Astrocyte of the cerebellum (primary cell): ENCODE measurements at regions not wholly inside any gene's neighbourhood (a gene's known extent, or its start where the extent isn't known, plus 50 kb on each side); places are given as distances from the start of the nearest gene placed in this dataset.
"Not testable (repeated sequence)": the region's sequence is repeated elsewhere in the genome, so short reads cannot be mapped to it uniquely, and the experiment has no call there.

Experiments
- DNase-seq: peaks from one replicate; pipeline ENCODE4 v3.0.0-alpha.2; 2011; ENCODE audit warnings: low read depth
- H3K4me3 ChIP-seq: 2 replicates; pipeline ENCODE4 v1.5.1; 2011; ENCODE audit warnings: mild to moderate bottlenecking, low read depth, low read length, moderate library complexity
- CTCF ChIP-seq: IDR thresholded peaks from 2 replicates; pipeline ENCODE4 v1.5.1; 2012; ENCODE audit warnings: low read length, low read depth, moderate library complexity, mild to moderate bottlenecking; ENCODE audit errors: missing control alignments
- in situ Hi-C: cut with HindIII; loops from 2 replicates; pipeline ENCODE4 v1.10.0; 2017; ENCODE audit warnings: low sequenced_read_pairs

- H3K4me3 ChIP-seq, result no peak overlapping the region
- no peak for DNase-seq
- in situ Hi-C loops, result no loop called here
- no peak for TF ChIP-seq CTCF
Measured at GRCh38 chr15:84398763-84399701, 163.5 kb downstream of the GOLGA6L4 start.

DNA sequence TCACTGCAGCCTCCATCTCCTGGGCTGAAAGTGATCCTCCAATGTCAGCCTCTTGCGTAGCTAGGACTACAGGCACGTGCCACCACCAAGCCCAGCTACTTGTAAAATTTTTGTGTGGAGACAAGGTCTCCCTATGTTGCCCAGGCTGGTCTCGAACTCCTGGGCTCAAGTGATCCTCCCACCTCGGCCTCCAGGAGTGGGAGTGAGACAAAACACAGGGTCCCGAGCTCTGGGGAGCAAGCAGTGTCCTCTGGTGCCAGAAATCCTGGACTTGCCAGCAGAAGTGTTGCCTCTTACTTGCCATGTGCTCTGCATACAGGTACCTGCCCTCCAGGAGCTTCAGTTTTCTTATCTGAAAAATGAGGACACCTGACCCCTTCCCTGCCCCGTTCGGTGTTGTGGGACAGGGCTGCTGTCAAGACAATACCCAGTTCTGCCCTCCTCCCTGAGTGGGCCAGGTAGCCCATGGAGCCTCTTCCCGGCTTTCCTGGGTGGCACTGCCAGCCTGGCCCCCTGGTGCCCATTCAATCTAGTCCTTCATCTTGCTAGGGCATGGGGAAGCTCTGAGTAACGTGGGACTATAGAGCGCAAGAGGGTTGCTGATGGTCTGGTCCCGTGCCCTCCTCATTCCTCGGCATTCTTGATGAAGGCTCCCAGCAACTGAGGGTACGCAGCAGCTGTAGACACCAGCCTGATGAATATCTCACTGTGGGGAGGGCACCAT, 164.6 kb downstream of the GOLGA6L4 start:
- no peak for TF ChIP-seq CTCF
- no peak overlapping the region for H3K4me3 ChIP-seq
- no peak for DNase-seq
- in situ Hi-C loops, result no loop called here

DNA sequence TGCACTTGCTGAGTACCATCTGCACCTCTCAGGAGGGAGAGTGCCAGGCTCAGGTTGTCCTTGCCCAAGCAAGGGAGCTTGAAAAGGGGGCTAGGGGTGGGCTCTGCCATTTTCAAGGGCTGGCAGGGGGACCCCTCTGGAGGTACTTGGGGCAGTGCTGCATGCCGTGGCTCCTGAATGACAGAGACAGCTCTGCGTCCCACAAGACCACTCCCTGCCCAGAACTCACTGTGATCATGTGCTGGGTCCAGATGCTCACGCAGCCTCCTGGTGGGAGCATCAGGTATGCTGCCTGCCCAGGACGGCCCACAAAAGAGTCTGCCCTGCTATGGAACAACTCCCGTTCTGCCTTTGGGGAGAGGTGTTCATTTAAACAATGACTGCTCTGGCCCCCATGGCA, 165.2 kb downstream of the GOLGA6L4 start:
- no peak for TF ChIP-seq CTCF
- H3K4me3 ChIP-seq, result no peak overlapping the region
- no peak for DNase-seq
- in situ Hi-C loops, result no loop called here

- in situ Hi-C loops, DNase-seq: not testable (repeated sequence)
Measured at GRCh38 chr15:84401461-84401860, 165.9 kb downstream of the GOLGA6L4 start.

GRCh38 chr15:84401891-84402840, 166.6 kb downstream of the GOLGA6L4 start:
- DNase-seq, in situ Hi-C loops: not testable (repeated sequence)

More at GRCh38 chr15:84401461-84401860, 165.9 kb downstream of the GOLGA6L4 start:
- not testable (repeated sequence) for H3K4me3 ChIP-seq

DNA sequence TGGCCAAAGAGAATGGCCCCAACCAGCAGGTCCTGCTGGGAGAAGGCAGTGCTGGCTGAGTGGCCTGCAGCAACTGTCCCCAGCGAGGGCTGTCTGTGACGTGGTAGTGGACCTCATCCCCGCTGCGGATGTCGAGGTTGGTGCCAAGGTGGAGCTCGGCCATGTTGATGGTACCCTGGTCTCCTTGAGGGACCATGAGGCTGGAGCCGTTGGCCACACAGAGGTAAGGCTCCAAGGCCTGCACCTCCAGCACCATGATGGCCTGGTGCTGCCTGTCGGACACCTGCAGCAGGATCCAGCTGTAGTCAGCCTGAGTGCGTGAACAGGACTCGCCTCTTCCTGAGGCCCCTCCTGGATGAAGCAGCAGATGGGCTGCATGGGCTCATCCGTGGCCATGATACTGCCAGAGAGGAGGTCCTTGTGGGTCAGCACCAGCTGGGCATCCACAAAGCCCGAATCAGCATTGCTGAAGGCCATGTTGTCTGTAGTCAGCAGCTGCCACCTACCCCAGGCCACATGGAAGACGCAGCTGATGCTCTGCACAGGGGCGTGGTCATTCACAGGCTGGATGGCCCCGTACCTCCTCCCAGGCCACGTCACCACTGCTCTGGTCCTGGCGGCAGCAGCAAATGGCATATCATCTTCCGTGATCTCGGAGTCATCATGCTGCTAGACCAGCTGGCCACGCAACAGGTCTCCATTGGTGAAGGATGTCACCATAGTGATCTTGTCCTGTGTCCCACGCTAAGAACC, 167.5 kb downstream of the GOLGA6L4 start:
- no peak for DNase-seq
- no peak for TF ChIP-seq CTCF
- in situ Hi-C loops, result no loop called here
- no peak overlapping the region for H3K4me3 ChIP-seq

More at GRCh38 chr15:84401891-84402840, 166.6 kb downstream of the GOLGA6L4 start:
- H3K4me3 ChIP-seq, result not testable (repeated sequence)

DNA sequence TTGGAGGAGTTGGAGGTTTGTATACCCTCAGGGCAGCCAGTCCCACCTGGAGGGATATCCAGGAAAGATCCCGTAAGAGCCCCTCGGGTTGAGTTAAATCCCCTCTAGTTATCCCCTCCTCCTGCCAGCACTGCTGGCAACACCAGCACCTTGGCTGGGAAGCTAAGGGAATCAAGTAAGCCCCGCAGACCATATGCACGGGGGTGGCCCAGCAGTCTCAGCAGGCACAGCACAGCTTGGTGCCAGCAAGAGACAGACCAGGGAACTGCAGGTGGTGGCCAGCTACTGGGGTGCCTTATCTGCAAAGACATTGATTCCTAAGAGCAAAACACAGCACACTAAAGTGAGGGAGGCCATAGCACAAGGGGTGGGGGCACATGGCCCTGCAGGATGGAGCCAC, 173.8 kb downstream of the GOLGA6L4 start:
- in situ Hi-C loops, DNase-seq, H3K4me3 ChIP-seq: not testable (repeated sequence)

DNA sequence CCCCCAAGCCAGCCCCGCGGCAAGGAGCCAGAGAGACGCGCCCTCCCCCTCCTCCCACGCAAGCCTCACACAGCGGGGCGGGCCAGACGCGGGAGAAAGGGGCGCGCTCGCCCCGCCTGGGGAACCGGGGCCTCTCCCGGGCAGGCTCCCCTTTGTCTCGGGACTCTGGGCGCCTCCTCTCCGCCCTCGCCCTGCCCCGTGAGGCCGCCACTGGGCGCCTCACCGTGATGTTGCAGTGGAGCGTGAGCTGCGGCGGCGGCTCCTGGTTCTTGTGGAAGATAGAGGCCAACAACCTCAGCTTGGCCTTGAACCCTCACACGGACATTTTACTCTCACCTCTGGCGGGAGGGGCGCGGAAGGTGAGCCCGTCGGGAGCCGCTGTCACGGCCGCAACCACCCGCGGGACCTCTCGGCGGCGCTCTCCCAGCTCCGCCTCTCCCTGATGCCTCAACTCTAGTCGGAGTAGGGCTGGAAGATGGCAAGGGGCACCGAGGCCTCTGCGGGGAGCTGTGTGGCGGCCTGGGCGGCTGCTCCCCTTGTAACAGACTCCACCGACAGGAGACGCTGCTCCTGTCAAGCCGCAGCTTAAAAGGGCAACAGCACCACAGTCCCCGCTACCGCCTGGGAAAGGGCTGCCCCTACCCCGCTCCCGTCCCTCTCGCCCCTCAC, 179.2 kb upstream of the ZSCAN2 start:
- H3K4me3 ChIP-seq, result peak overlapping the region; percentile 36
- DNase-seq, in situ Hi-C loops: not testable (repeated sequence)

DNA sequence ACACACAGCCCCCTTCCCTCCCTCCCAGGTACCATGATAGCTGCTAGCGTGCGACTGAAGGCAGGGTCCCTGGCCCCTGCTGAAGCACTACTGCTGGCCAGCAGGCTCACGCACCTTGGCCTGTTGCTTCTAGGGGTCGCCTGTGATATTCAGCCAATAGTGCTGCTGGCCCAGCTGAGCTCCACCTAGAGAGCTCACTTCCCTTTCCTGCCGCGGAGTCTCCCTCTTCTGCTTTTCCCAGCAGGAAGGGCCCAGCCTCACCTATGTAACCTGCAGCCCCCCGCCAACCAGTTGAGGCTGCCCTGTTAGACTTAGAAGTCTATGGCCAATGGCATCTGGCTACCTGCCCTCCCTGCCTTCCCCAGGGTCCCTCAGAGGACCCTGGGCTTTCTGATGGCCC, 175.5 kb upstream of the ZSCAN2 start:
- H3K4me3 ChIP-seq, DNase-seq, in situ Hi-C loops: not testable (repeated sequence)

GRCh38 chr15:84473305-84473877, 127.4 kb upstream of the ZSCAN2 start:
- DNase-seq, in situ Hi-C loops, H3K4me3 ChIP-seq: not testable (repeated sequence)
